HepG2 (cell line): ENCODE measurements at regions not wholly inside any gene's neighbourhood (a gene's known extent, or its start where the extent isn't known, plus 50 kb on each side); places are given as distances from the start of the nearest gene placed in this dataset.

Experiments
- ATAC-seq: fragments of 200-7000 bp; cut with Tn5 transposase; 3 replicates; pipeline ENCODE4 v1.9.1; 2020; ENCODE audit warnings: mild to moderate bottlenecking, moderate library complexity
- BruUV-seq: library from RNA; stranded (reverse); fragments of 400-500 nt; replicated peaks from 2 replicates; lab custom pipeline; 2021; lab: Mats Ljungman, UMichigan
- CTCF ChIA-PET: fragments of 300-600 bp; formaldehyde crosslinking; extraction: SDS; loops from one replicate; lab custom pipeline; 2021; ENCODE audit warnings: low total read pairs, inconsistent platforms, low intra/inter-chr PET ratio; lab: Yijun Ruan, JAX
- POLR2A ChIA-PET: fragments of 350-600 bp; sonication (Branson Sonifier 250); formaldehyde crosslinking; loops from one replicate; lab custom pipeline; 2020; ENCODE audit warnings: antibody characterized with exemption, inconsistent platforms; lab: Yijun Ruan, JAX
- DNase-seq: peaks from one replicate; pipeline ENCODE4 v3.0.0-alpha.2; 2015; ENCODE audit warnings: low spot score
- FAIRE-seq: peaks from 3 replicates; lab custom pipeline; 2011; peaks lifted over from hg19 to GRCh38; lab: Jason Lieb, UNC
- H2AFZ ChIP-seq: one replicate; pipeline ENCODE4 v1.6.1; 2011; ENCODE audit warnings: low read length, inconsistent platforms
- H3K27ac ChIP-seq: fragments of 300-600 bp; 3 replicates; pipeline ENCODE4 v1.8.0; 2011; ENCODE audit warnings: mixed run types, mild to moderate bottlenecking, mixed read lengths, low read length, inconsistent platforms; ENCODE audit not compliant: insufficient read depth; ENCODE audit errors: extremely low read length
- H3K27me3 ChIP-seq, 2 experiments: fragments of 200-600 bp in 1 of 2; 2 replicates in 1 of 2; 3 replicates in 1 of 2; pipeline versions ENCODE4 v1.6.0 to v1.8.0; 2011; ENCODE audit warnings: low read length in 2 of 2, mild to moderate bottlenecking in 2 of 2, moderate library complexity in 2 of 2, inconsistent platforms in 1 of 2; ENCODE audit not compliant: insufficient read depth in 2 of 2, control insufficient read depth in 1 of 2
- H3K36me3 ChIP-seq, 2 experiments: fragments of 200-600 bp in 1 of 2; replicated peaks in 1 of 2; 2 replicates in 1 of 2; 3 replicates in 1 of 2; pipeline versions ENCODE4 v1.5.1 to v1.8.0; 2011; ENCODE audit warnings: low read length in 2 of 2, inconsistent platforms in 1 of 2; ENCODE audit not compliant: insufficient read depth in 2 of 2, control insufficient read depth in 1 of 2
- H3K4me1 ChIP-seq: 2 replicates; pipeline ENCODE4 v1.5.1; 2012; ENCODE audit warnings: low read length, inconsistent platforms; ENCODE audit not compliant: insufficient read depth
- H3K4me2 ChIP-seq: 2 replicates; pipeline ENCODE4 v1.6.0; 2011; ENCODE audit warnings: low read depth, low read length, inconsistent platforms
- H3K4me3 ChIP-seq, 3 experiments: fragments of 200-600 bp in 1 of 3; sonication (generic), shearing (Covaris generic) in 1 of 3; replicated peaks in 1 of 3; 2 replicates each; pipeline ENCODE4 v1.5.1; 2011 to 2016; ENCODE audit warnings: low read length in 3 of 3, inconsistent platforms in 2 of 3, low read depth in 2 of 3, mild to moderate bottlenecking in 2 of 3, control low read depth in 1 of 3, mixed read lengths in 1 of 3; ENCODE audit not compliant: insufficient read depth in 1 of 3
- H3K79me2 ChIP-seq: one replicate; pipeline ENCODE4 v1.6.1; 2011; ENCODE audit warnings: low read length, inconsistent platforms; ENCODE audit not compliant: insufficient read depth
- H3K9ac ChIP-seq: 2 replicates; pipeline ENCODE4 v1.6.0; 2011; ENCODE audit warnings: mild to moderate bottlenecking, low read depth, low read length, inconsistent platforms; ENCODE audit not compliant: insufficient read depth
- H3K9me3 ChIP-seq: 2 replicates; pipeline ENCODE4 v1.5.1; 2012; ENCODE audit warnings: mild to moderate bottlenecking, low read length
- H4K20me1 ChIP-seq: 2 replicates; pipeline ENCODE4 v1.6.0; 2011; ENCODE audit warnings: inconsistent platforms, mild to moderate bottlenecking, low read length, moderate library complexity; ENCODE audit not compliant: insufficient read depth
- BORCS8-MEF2B ChIP-seq: sonication (generic); formaldehyde crosslinking; IDR thresholded peaks from 2 replicates; pipeline ENCODE4 v1.8.0; 2022; ENCODE audit warnings: mild to moderate bottlenecking, missing genetic modification reagents
- CEBPB ChIP-seq: IDR thresholded peaks from 2 replicates; pipeline ENCODE4 v1.6.1; 2011; ENCODE audit warnings: low read depth, low read length, improper control_type of control experiment, borderline replicate concordance
- MEIS1 ChIP-seq: sonication (generic); formaldehyde crosslinking; IDR thresholded peaks from 2 replicates; pipeline ENCODE4 v1.9.0; 2021; ENCODE audit warnings: mild to moderate bottlenecking, missing genetic modification reagents, moderate library complexity, borderline replicate concordance
- NR2F2 ChIP-seq: IDR thresholded peaks from 2 replicates; pipeline ENCODE4 v1.6.1; 2012; ENCODE audit warnings: low read depth, inconsistent platforms, borderline replicate concordance
- SNRNP70 ChIP-seq: fragments of 200-400 bp; formaldehyde crosslinking; IDR thresholded peaks from 2 replicates; pipeline ENCODE4 v1.6.1; 2017; ENCODE audit warnings: mild to moderate bottlenecking, low read depth, low read length, moderate library complexity
- TARDBP ChIP-seq: sonication (generic); formaldehyde crosslinking; IDR thresholded peaks from 2 replicates; pipeline ENCODE4 v1.8.0; 2022; ENCODE audit warnings: mild to moderate bottlenecking, missing genetic modification reagents
- ZMYM3 ChIP-seq: sonication (generic); formaldehyde crosslinking; IDR thresholded peaks from 2 replicates; pipeline ENCODE4 v1.5.1; 2020; ENCODE audit warnings: mild to moderate bottlenecking, missing genetic modification reagents
- ZNF546 ChIP-seq: sonication (generic); formaldehyde crosslinking; conservative IDR thresholded peaks from 2 replicates; pipeline ENCODE4 v1.8.1; 2023; ENCODE audit warnings: mild to moderate bottlenecking, missing genetic modification reagents
- ZNF557 ChIP-seq: sonication (generic); formaldehyde crosslinking; IDR thresholded peaks from 2 replicates; pipeline ENCODE4 v1.4.0; 2020; ENCODE audit warnings: missing genetic modification reagents
- WGBS: methylation state at CpG from one replicate; pipeline ENCODE4 v1.1.6; 2017; ENCODE audit warnings: low lambda C conversion rate; 5-methylcytosine and 5-hydroxymethylcytosine counted together
- in situ Hi-C: cut with HindIII; loops from 2 replicates; pipeline ENCODE4 v1.10.0; 2017; ENCODE audit warnings: low pct_unique_long_range_greater_than_20kb; ENCODE audit not compliant: extremely low pct_ligation_motif_present
- intact Hi-C: fragments of 100-400 bp; cut with micrococcal nuclease; formaldehyde crosslinking; loops from one replicate; pipeline ENCODE4 v1.10.0; 2022; ENCODE audit not compliant: unreplicated experiment
- TF ChIP-seq, protein P1 (sequence below): IDR thresholded peaks from 2 replicates; pipeline ENCODE4 v1.6.1; 2016; ENCODE audit warnings: low read depth, borderline replicate concordance
- TF ChIP-seq, protein P2 (sequence below): sonication (generic); formaldehyde crosslinking; IDR thresholded peaks from 2 replicates; pipeline ENCODE4 v1.5.1; 2020; ENCODE audit warnings: missing genetic modification reagents, mild to moderate bottlenecking, borderline replicate concordance
- TF ChIP-seq, protein P3 (sequence below): sonication (generic); formaldehyde crosslinking; IDR thresholded peaks from 2 replicates; pipeline ENCODE4 v1.5.0; 2020; ENCODE audit warnings: mild to moderate bottlenecking, missing genetic modification reagents, borderline replicate concordance
- TF ChIP-seq, protein P4 (sequence below): sonication (generic); formaldehyde crosslinking; IDR thresholded peaks from 2 replicates; pipeline ENCODE4 v1.4.0; 2020; ENCODE audit warnings: mild to moderate bottlenecking, missing genetic modification reagents

DNA sequence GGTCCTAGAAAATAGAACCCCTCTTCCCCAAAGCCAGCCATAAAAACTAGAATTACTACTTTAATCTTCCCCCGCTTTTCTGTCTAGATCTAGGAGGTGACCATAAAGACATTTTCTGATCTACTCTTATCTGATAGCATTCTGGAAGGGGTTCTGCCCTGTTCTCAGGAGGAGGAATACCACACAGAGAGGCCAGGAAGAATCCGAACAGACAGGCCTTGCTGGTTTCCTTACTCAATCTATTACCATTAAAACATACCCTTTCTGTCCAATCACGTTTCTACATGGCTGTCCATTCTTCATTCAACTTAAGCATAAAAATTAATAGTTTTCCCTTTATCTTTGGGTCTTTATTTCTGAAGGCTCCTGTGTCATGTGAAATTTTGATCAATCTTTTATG, 198.7 kb downstream of the GPAT3 start:
- H3K9me3 ChIP-seq = no peaks in the 10 kb centered on the region
- intact Hi-C loops (no loop called here), in situ Hi-C loops (no loop called here)
- FAIRE-seq (no peak), ATAC-seq (no peak), DNase-seq (no peak)
- H3K36me3 ChIP-seq = no peaks in the 10 kb centered on the region
- no peaks in the 10 kb centered on the region for H3K4me1 ChIP-seq
- no peaks in the 10 kb centered on the region for H3K27me3 ChIP-seq
- ChIA-PET POLR2A (no interaction called here), CTCF (no interaction called here)
- H3K27ac ChIP-seq = no peak overlapping the region
- H4K20me1 ChIP-seq = no peaks in the 10 kb centered on the region
- H2AFZ ChIP-seq = no peak overlapping the region
- no peak overlapping the region for H3K4me3 ChIP-seq
- H3K79me2 ChIP-seq = no peaks in the 10 kb centered on the region
- H3K4me2 ChIP-seq = no peak overlapping the region
- TF ChIP-seq, protein P1, sequence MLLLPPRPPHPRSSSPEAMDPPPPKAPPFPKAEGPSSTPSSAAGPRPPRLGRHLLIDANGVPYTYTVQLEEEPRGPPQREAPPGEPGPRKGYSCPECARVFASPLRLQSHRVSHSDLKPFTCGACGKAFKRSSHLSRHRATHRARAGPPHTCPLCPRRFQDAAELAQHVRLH (CRISPR knock-in tag) = no peak
- TF ChIP-seq BORCS8-MEF2B (CRISPR knock-in tag) (no peak), ZMYM3 (no peak), ZNF557 (CRISPR knock-in tag) (no peak), CEBPB (no peak), NR2F2 (no peak), MEIS1 (CRISPR knock-in tag) (no peak), ZNF546 (CRISPR knock-in tag) (no peak), SNRNP70 (no peak), TARDBP (CRISPR knock-in tag) (no peak)
- TF ChIP-seq, protein P2, sequence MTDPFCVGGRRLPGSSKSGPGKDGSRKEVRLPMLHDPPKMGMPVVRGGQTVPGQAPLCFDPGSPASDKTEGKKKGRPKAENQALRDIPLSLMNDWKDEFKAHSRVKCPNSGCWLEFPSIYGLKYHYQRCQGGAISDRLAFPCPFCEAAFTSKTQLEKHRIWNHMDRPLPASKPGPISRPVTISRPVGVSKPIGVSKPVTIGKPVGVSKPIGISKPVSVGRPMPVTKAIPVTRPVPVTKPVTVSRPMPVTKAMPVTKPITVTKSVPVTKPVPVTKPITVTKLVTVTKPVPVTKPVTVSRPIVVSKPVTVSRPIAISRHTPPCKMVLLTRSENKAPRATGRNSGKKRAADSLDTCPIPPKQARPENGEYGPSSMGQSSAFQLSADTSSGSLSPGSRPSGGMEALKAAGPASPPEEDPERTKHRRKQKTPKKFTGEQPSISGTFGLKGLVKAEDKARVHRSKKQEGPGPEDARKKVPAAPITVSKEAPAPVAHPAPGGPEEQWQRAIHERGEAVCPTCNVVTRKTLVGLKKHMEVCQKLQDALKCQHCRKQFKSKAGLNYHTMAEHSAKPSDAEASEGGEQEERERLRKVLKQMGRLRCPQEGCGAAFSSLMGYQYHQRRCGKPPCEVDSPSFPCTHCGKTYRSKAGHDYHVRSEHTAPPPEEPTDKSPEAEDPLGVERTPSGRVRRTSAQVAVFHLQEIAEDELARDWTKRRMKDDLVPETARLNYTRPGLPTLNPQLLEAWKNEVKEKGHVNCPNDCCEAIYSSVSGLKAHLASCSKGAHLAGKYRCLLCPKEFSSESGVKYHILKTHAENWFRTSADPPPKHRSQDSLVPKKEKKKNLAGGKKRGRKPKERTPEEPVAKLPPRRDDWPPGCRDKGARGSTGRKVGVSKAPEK (CRISPR knock-in tag) = no peak
- TF ChIP-seq, protein P3, sequence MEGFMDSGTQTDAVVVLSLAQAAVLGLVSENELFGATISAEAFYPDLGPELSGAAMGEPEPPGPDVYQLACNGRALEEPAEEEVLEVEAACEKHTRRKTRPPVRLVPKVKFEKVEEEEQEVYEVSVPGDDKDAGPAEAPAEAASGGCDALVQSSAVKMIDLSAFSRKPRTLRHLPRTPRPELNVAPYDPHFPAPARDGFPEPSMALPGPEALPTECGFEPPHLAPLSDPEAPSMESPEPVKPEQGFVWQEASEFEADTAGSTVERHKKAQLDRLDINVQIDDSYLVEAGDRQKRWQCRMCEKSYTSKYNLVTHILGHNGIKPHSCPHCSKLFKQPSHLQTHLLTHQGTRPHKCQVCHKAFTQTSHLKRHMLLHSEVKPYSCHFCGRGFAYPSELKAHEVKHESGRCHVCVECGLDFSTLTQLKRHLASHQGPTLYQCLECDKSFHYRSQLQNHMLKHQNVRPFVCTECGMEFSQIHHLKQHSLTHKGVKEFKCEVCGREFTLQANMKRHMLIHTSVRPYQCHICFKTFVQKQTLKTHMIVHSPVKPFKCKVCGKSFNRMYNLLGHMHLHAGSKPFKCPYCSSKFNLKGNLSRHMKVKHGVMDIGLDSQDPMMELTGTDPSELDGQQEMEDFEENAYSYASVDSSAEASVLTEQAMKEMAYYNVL (CRISPR knock-in tag) = no peak
- TF ChIP-seq, protein P4, sequence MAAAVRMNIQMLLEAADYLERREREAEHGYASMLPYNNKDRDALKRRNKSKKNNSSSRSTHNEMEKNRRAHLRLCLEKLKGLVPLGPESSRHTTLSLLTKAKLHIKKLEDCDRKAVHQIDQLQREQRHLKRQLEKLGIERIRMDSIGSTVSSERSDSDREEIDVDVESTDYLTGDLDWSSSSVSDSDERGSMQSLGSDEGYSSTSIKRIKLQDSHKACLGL (CRISPR knock-in tag) = no peak
- no TSS peak for BruUV-seq
- no peak overlapping the region for H3K9ac ChIP-seq
- WGBS = 16% methylated on average over 3 of the region's 3 CpGs
